GM21381 (cell line): ENCODE measurements at regions not wholly inside any gene's neighbourhood (a gene's known extent, or its start where the extent isn't known, plus 50 kb on each side); places are given as distances from the start of the nearest gene placed in this dataset.

Experiments used
- ATAC-seq: cut with Tn5 transposase; IDR thresholded peaks from one replicate; pipeline ENCODE4 v1.9.1; 2021; ENCODE audit warnings: mild to moderate bottlenecking, moderate library complexity; ENCODE audit not compliant: unreplicated experiment

GRCh38 chr2:235165136-235165535, 213.3 kb downstream of the SH3BP4 start:
- no peak for ATAC-seq

DNA sequence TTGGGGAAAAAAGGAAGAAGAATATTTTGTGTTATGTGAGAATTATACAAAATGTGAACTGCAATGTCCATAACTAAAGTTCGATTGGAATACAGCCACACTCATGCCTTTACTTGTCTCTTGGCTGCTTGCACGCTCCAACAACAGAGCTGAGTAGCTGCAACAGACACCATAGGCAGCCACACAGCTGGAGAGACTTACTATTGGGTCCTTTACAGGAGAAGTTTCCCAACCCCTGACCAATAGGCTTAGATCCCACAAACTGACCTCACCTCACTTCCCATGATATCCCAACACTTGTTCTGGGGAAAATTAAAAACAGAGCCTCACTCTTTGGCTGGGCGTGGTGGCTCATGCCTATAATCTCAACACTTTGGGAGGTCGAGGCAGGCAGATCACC, 213.8 kb downstream of the SH3BP4 start:
- ATAC-seq = no peak

GRCh38 chr2:235168174-235168979, 216.6 kb downstream of the SH3BP4 start:
- no peak for ATAC-seq

- ATAC-seq = no peak
These were observed 218.2 kb downstream of the SH3BP4 start for GRCh38 chr2:235170016-235170415.

GRCh38 chr2:235170536-235171521, 219.0 kb downstream of the SH3BP4 start:
- no peak for ATAC-seq

DNA sequence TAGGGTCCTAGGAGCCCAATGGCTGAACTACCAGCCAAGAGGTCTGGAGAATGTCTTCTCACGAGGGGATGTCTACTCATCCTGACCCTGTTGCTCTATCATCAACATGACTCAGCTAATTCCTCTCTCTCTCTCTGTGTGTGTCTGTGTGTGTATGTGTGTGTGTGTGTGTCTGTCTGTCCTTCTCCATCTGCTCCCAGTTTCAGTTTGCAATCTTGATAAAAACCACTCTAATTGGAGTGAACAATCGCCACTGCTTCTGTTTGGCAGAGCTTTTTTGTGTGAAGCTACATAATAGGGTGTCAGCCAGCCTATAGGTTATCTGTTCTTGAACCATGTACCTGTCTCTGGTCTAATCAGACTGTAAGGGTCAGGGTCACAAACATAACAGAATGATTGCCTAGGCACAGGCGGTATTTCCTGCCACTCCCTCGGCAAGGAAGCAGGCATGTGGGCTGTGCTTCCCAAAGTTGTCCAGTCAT, 219.8 kb downstream of the SH3BP4 start:
- ATAC-seq = no peak

DNA sequence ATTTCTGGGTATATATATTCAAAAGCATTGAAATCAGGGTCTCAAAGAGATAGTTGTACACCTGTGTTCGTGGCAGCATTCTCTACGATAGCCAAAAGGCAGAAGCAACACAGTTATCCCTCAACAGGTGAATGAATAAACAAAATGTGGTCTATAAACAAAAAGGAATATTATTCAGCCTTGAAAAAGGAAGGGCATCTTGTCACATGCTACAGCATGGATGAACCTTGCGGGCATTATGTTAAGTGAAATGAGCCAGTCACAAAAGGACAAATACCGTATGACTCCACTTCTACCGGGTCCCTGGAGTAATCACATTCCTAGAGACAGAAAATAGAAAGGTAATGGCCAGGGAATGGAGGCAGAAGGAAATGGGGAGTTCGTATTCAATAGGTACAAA, 228.8 kb downstream of the SH3BP4 start:
- ATAC-seq = no peak

DNA sequence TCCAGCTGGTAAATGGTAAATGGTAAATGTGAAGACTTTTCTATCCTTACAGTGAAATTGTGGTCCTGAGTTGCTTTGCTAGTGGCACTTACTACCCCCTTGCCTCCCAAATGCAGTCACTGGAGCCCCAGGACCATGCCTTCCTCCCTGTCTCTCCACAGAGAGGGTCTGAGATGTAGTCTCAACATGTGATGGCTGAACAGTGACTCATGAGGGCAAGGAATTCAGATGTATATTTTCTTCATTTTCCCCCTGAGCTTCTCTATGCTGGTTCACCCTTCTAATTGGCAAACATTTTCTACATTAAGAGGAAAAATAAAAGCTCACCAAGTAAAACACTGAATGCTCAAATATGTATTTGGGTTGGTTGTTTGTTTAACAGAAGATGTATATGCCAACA, 232.0 kb downstream of the SH3BP4 start:
- no peak for ATAC-seq

- ATAC-seq = no peak
These were observed 236.0 kb downstream of the SH3BP4 start for GRCh38 chr2:235187806-235188205.

- no peak for ATAC-seq
These were observed 239.7 kb downstream of the SH3BP4 start for GRCh38 chr2:235191486-235191885.

- no peak for ATAC-seq
These were observed 240.2 kb downstream of the SH3BP4 start for GRCh38 chr2:235191978-235192377.

DNA sequence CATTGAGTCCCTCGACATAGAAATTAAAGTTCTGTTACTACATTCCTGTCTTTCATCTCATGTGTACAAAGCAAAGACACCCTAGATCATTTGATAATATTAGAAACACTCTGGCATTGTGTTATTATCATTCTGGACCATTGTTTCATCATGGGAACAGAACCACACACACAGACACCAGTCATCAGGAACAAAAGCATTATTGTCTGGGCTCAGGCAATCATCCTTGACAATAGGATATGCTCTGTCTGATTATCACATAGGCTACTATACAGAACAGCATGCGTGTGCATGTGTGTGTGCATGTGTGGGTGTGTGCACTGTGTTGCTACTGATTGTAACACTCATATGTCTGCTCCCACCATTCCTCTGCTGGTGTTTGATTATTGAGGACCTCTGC, 242.5 kb downstream of the SH3BP4 start:
- ATAC-seq = no peak

GRCh38 chr2:235194836-235195235, 243.0 kb downstream of the SH3BP4 start:
- no peak for ATAC-seq

- ATAC-seq = no peak
These were observed 244.1 kb downstream of the SH3BP4 start for GRCh38 chr2:235195921-235196320.

- no peak for ATAC-seq
These were observed 247.3 kb downstream of the SH3BP4 start for GRCh38 chr2:235199128-235199527.

- ATAC-seq = no peak
These were observed 248.4 kb downstream of the SH3BP4 start for GRCh38 chr2:235200216-235200615.

DNA sequence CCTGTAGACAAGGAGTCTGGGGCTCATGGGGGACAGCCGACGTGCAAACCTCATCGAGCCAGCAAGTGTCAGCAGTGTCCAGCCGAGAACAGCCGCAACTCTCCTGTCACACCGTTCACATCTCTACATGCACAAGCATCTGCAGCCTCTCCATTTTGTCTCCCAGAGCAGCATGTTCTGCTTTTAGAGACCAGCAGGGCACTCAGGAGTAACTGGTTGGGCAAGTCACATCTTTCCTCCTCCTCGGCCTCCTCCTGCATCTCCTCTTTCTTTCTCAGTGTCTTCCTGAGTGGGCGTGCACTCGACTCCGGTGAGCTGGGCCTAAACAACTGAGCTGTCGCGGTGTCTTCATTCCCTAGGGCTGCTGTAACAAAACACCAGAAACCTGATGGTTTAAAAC, 249.9 kb downstream of the SH3BP4 start:
- ATAC-seq = no peak

- ATAC-seq = no peak
These were observed 253.1 kb downstream of the SH3BP4 start for GRCh38 chr2:235204948-235205347.

GRCh38 chr2:235206399-235206798, 254.6 kb downstream of the SH3BP4 start:
- ATAC-seq = no peak

- peak; percentile 77 for ATAC-seq
These were observed 255.3 kb downstream of the SH3BP4 start for GRCh38 chr2:235206980-235207579.

DNA sequence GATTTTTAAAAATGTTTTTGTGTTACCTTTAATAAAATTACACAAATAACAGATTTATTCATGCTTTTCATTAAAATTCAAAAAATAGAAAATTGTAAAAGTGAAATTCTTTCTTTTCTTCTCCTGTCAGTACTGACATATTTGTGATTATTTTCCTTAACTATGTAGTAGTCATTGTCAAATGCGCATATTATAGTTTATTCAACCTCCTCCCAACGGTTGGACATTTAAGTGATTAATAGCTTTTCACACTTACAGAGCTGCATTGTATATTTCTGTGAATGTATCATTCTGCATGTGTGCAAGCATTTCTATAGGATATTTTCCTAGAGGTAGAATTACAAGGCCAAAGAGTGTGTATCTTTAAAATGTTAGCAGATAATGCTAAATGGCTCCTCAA, 259.2 kb downstream of the SH3BP4 start:
- no peak for ATAC-seq
